CD4-positive, alpha-beta memory T cell (primary cell): ENCODE measurements at regions not wholly inside any gene's neighbourhood (a gene's known extent, or its start where the extent isn't known, plus 50 kb on each side); places are given as distances from the start of the nearest gene placed in this dataset.

Experiments
- CTCF ChIA-PET: fragments of 350-600 bp; sonication (Branson Sonifier 250); formaldehyde crosslinking; loops from one replicate; lab custom pipeline; 2021; ENCODE audit warnings: inconsistent platforms; ENCODE audit not compliant: partially characterized antibody; lab: Charles Lee
- POLR2A ChIA-PET: fragments of 350-600 bp; sonication (Branson Sonifier 250); formaldehyde crosslinking; loops from one replicate; lab custom pipeline; 2021; ENCODE audit not compliant: partially characterized antibody; lab: Charles Lee
- DNase-seq, 5 donors: peaks; one replicate each; pipeline versions ENCODE4 v3.0.0 to v3.0.0-alpha.2; 2020 to 2022; ENCODE audit warnings: mixed read lengths in 1 of 5
- H3K27ac ChIP-seq: one replicate; pipeline ENCODE4 v1.7.0; 2013; ENCODE audit warnings: low read depth, low read length
- H3K27me3 ChIP-seq: 2 replicates; pipeline ENCODE4 v1.7.0; 2013; ENCODE audit warnings: mild to moderate bottlenecking, low read length, moderate library complexity; ENCODE audit not compliant: insufficient read depth
- H3K36me3 ChIP-seq: 2 replicates; pipeline ENCODE4 v1.7.0; 2013; ENCODE audit warnings: mild to moderate bottlenecking, low read length, moderate library complexity; ENCODE audit not compliant: insufficient read depth
- H3K4me1 ChIP-seq: 2 replicates; pipeline ENCODE4 v1.7.0; 2013; ENCODE audit warnings: mild to moderate bottlenecking, low read length, moderate library complexity; ENCODE audit not compliant: insufficient read depth
- H3K4me3 ChIP-seq, 2 donors: one replicate each; pipeline ENCODE4 v1.7.0; 2013; ENCODE audit warnings: low read length in 2 of 2, mild to moderate bottlenecking in 1 of 2
- H3K9me3 ChIP-seq, 2 donors: one replicate each; pipeline ENCODE4 v1.7.0; 2013; ENCODE audit warnings: low read length in 2 of 2, control low read depth in 1 of 2; ENCODE audit not compliant: control insufficient read depth in 1 of 2
- H3K27ac Mint-ChIP-seq, 7 donors: one replicate each; pipeline ENCODE4 v1.8.0; 2020 to 2021; ENCODE audit warnings: mixed read lengths in 7 of 7, mild to moderate bottlenecking in 6 of 7, inconsistent platforms in 3 of 7, moderate library complexity in 3 of 7
- H3K27me3 Mint-ChIP-seq, 2 donors: one replicate each; pipeline ENCODE4 v1.8.0; 2020 to 2021; ENCODE audit warnings: mixed read lengths in 2 of 2
- H3K36me3 Mint-ChIP-seq, 2 donors: one replicate each; pipeline ENCODE4 v1.8.0; 2020 to 2021; ENCODE audit warnings: mixed read lengths in 2 of 2, inconsistent platforms in 1 of 2, mild to moderate bottlenecking in 1 of 2
- H3K4me1 Mint-ChIP-seq, 4 donors: one replicate each; pipeline ENCODE4 v1.8.0; 2020 to 2021; ENCODE audit warnings: mixed read lengths in 4 of 4, mild to moderate bottlenecking in 1 of 4
- H3K4me3 Mint-ChIP-seq, 8 donors: one replicate each; pipeline ENCODE4 v1.8.0; 2020 to 2021; ENCODE audit warnings: mixed read lengths in 8 of 8, mild to moderate bottlenecking in 7 of 8, moderate library complexity in 6 of 8, inconsistent platforms in 3 of 8
- H3K9me3 Mint-ChIP-seq, 8 donors: one replicate each; pipeline ENCODE4 v1.8.0; 2020 to 2021; ENCODE audit warnings: mixed read lengths in 8 of 8, mild to moderate bottlenecking in 5 of 8, inconsistent platforms in 3 of 8, moderate library complexity in 1 of 8
- intact Hi-C: fragments of 100-400 bp; cut with micrococcal nuclease; formaldehyde crosslinking; loops from one replicate; pipeline ENCODE4 v1.15.1; 2023

DNA sequence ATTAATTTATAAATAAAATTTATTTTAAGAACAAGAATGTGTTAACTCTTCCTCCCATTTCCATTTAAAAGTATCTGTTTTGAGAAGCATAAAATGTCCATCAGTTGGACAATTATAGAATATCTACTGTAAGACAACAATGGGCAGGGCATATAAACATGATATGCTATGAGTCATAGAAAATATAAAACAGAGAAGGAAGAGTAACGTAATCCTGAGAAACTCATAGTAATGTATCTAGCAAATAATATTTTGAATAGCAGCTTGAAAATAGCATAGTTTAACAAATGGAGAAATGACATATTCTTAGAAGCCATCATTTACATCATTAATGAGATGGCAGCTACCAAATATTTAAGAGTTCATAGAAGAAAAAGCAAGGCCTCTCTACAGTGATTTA, 820.3 kb upstream of the PCDH10 start:
- H3K4me1 ChIP-seq, result no peaks in the 10 kb centered on the region
- no peaks in the 10 kb centered on the region for H3K36me3 ChIP-seq
- H3K36me3 Mint-ChIP-seq, result no peaks in the 10 kb centered on the region
- no peaks in the 10 kb centered on the region for H3K4me1 Mint-ChIP-seq
- POLR2A ChIA-PET, result no interaction called here
- H3K4me3 Mint-ChIP-seq, result no peak overlapping the region
- no peaks in the 10 kb centered on the region for H3K27me3 ChIP-seq
- no peak for DNase-seq
- no peak overlapping the region for H3K4me3 ChIP-seq
- no peak overlapping the region for H3K27ac ChIP-seq
- no peak overlapping the region for H3K27ac Mint-ChIP-seq
- peaks cover 0 to 11% (median 6%) of the 10 kb centered on the region in 8 donors for H3K9me3 Mint-ChIP-seq
- H3K27me3 Mint-ChIP-seq, result no peaks in the 10 kb centered on the region
- H3K9me3 ChIP-seq, result no peaks in the 10 kb centered on the region
- CTCF ChIA-PET, result no interaction called here
- intact Hi-C loops, result no loop called here

GRCh38 chr4:132330994-132331393, 818.1 kb upstream of the PCDH10 start:
- no peaks in the 10 kb centered on the region for H3K36me3 ChIP-seq
- H3K4me1 Mint-ChIP-seq, result no peaks in the 10 kb centered on the region
- intact Hi-C loops, result no loop called here
- no peaks in the 10 kb centered on the region for H3K27me3 Mint-ChIP-seq
- no peaks in the 10 kb centered on the region for H3K36me3 Mint-ChIP-seq
- no peaks in the 10 kb centered on the region for H3K9me3 ChIP-seq
- ChIA-PET POLR2A (no interaction called here), CTCF (no interaction called here)
- no peak overlapping the region for H3K4me3 ChIP-seq
- DNase-seq, result no peak
- peaks cover 0 to 11% (median 6%) of the 10 kb centered on the region in 8 donors for H3K9me3 Mint-ChIP-seq
- H3K27ac Mint-ChIP-seq, result no peak overlapping the region
- no peaks in the 10 kb centered on the region for H3K27me3 ChIP-seq
- H3K4me1 ChIP-seq, result no peaks in the 10 kb centered on the region
- no peak overlapping the region for H3K4me3 Mint-ChIP-seq
- no peak overlapping the region for H3K27ac ChIP-seq

DNA sequence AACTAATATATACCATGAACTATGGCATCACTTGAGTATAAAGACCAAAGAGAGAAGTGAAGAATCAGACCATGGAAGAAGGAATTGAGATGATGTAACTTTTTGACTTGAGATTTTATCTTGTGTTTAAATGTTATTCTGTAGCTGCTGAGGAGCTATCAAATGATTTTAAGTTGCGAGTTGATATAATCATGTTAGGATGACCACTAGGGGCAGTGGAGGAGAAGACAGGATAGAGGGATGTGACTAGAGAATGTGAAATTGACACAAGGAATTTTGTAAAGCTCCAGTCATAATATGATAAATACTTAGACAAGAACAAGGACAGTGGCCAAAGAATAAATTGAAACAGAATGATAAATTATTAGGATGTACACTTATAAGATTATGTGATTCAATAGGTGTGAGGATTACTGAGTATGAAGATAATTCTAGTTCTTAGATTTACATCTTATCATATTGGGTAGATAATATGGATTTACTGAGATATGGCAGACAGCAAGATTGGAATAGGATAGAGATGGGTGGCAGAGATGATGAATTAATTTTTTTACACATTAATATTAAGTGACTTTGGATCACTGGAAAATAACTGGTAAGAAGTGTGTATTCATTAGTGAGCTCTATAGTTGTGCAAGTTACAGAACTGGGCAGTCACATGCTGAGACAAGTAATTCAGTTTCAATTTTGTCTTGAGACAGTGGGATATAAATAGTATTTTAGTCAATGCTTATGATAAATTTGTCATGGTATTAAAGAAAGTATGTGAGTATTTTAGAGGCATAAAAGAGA, 816.0 kb upstream of the PCDH10 start:
- ChIA-PET CTCF (no interaction called here), POLR2A (no interaction called here)
- H3K27ac Mint-ChIP-seq, result no peak overlapping the region
- Histone ChIP-seq H3K4me1 (no peaks in the 10 kb centered on the region), H3K36me3 (no peaks in the 10 kb centered on the region), H3K9me3 (no peaks in the 10 kb centered on the region), H3K27me3 (no peaks in the 10 kb centered on the region), H3K27ac (no peak overlapping the region), H3K4me3 (no peak overlapping the region)
- no peaks in the 10 kb centered on the region for H3K27me3 Mint-ChIP-seq
- no peaks in the 10 kb centered on the region for H3K4me1 Mint-ChIP-seq
- H3K9me3 Mint-ChIP-seq, result peaks cover 0 to 12% (median 4%) of the 10 kb centered on the region in 8 donors
- no peak for DNase-seq
- no peaks in the 10 kb centered on the region for H3K36me3 Mint-ChIP-seq
- intact Hi-C loops, result no loop called here
- no peak overlapping the region for H3K4me3 Mint-ChIP-seq

- H3K27ac Mint-ChIP-seq, result no peak overlapping the region
- H3K4me1 Mint-ChIP-seq, result no peaks in the 10 kb centered on the region
- H3K36me3 ChIP-seq, result no peaks in the 10 kb centered on the region
- peaks cover 0 to 15% (median 6%) of the 10 kb centered on the region in 8 donors for H3K9me3 Mint-ChIP-seq
- no peaks in the 10 kb centered on the region for H3K27me3 Mint-ChIP-seq
- POLR2A ChIA-PET, result no interaction called here
- no peaks in the 10 kb centered on the region for H3K4me1 ChIP-seq
- H3K4me3 Mint-ChIP-seq, result no peak overlapping the region
- H3K36me3 Mint-ChIP-seq, result no peaks in the 10 kb centered on the region
- no peak overlapping the region for H3K27ac ChIP-seq
- no peak overlapping the region for H3K4me3 ChIP-seq
- DNase-seq, result no peak
- no peaks in the 10 kb centered on the region for H3K27me3 ChIP-seq
- CTCF ChIA-PET, result no interaction called here
- intact Hi-C loops, result no loop called here
- no peaks in the 10 kb centered on the region for H3K9me3 ChIP-seq
Measured at GRCh38 chr4:132333724-132334047, 815.4 kb upstream of the PCDH10 start.

GRCh38 chr4:132334081-132334480, 815.0 kb upstream of the PCDH10 start:
- H3K27me3 Mint-ChIP-seq, result no peaks in the 10 kb centered on the region
- no peaks in the 10 kb centered on the region for H3K27me3 ChIP-seq
- H3K4me1 ChIP-seq, result no peaks in the 10 kb centered on the region
- no peak overlapping the region for H3K4me3 Mint-ChIP-seq
- DNase-seq, result no peak
- no peak overlapping the region for H3K27ac Mint-ChIP-seq
- H3K36me3 ChIP-seq, result no peaks in the 10 kb centered on the region
- no peaks in the 10 kb centered on the region for H3K36me3 Mint-ChIP-seq
- ChIA-PET CTCF (no interaction called here), POLR2A (no interaction called here)
- intact Hi-C loops, result no loop called here
- no peak overlapping the region for H3K4me3 ChIP-seq
- no peaks in the 10 kb centered on the region for H3K9me3 ChIP-seq
- peaks cover 0 to 16% (median 7%) of the 10 kb centered on the region in 8 donors for H3K9me3 Mint-ChIP-seq
- H3K27ac ChIP-seq, result no peak overlapping the region
- H3K4me1 Mint-ChIP-seq, result no peaks in the 10 kb centered on the region

DNA sequence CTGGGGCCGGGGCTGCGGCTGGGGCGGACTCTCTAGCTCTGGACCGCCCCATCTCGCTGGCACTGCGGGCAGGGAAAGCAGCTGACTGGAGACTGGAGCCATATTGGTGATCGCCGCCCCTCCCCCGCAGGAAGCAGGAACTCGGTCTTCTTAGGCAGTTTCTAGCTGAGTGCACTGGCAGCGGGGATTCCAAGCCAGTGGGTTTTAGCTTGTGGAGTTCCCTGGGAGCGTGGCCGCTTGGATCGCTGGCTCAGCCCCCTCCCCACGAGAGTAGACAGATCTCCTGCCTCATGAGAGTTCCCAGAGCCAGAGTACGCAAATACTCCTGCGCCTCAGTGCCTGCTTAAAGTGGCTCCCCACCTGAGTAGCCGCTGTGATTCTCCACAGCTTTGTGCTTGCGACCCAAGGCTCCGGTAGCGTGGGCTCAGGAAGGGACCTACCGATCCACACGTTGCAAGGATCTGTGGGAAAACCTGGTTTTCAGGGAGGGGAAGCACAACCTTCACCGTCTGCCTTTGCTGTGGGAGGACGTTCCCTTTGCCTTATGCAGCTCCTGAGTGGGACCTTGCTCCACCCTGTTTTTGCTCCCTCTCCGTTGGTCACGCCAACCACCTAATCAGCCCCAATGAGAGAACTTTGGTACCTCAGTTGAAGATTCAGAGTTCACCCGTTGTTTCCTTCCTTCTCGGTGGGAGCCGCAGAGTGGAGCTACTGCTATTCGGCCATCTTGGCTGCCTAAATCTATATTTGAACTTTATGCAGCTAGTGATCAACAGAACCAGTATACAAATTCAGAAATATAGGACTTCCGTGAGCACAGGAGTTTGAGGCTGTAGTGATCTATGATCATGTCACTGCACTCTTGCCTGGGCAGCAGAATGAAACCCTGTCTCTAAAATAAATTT, 803.9 kb upstream of the PCDH10 start:
- no peaks in the 10 kb centered on the region for H3K4me1 Mint-ChIP-seq
- Histone ChIP-seq H3K36me3 (no peaks in the 10 kb centered on the region), H3K9me3 (no peaks in the 10 kb centered on the region), H3K27me3 (no peaks in the 10 kb centered on the region), H3K4me3 (no peak overlapping the region), H3K27ac (no peak overlapping the region), H3K4me1 (no peaks in the 10 kb centered on the region)
- H3K27ac Mint-ChIP-seq, result no peak overlapping the region
- H3K27me3 Mint-ChIP-seq, result no peaks in the 10 kb centered on the region
- no peak overlapping the region for H3K4me3 Mint-ChIP-seq
- POLR2A ChIA-PET, result no interaction called here
- DNase-seq, result no peak
- intact Hi-C loops, result no loop called here
- no peaks in the 10 kb centered on the region for H3K36me3 Mint-ChIP-seq
- peaks cover 2 to 15% (median 8%) of the 10 kb centered on the region in 8 donors for H3K9me3 Mint-ChIP-seq
- CTCF ChIA-PET, result no interaction called here

GRCh38 chr4:132346016-132346415, 803.1 kb upstream of the PCDH10 start:
- CTCF ChIA-PET, result no interaction called here
- H3K4me1 Mint-ChIP-seq, result no peaks in the 10 kb centered on the region

More at GRCh38 chr4:132346016-132346415, 803.1 kb upstream of the PCDH10 start:
- Histone ChIP-seq H3K27ac (no peak overlapping the region), H3K27me3 (no peaks in the 10 kb centered on the region), H3K9me3 (no peaks in the 10 kb centered on the region), H3K4me3 (no peak overlapping the region), H3K4me1 (no peaks in the 10 kb centered on the region), H3K36me3 (no peaks in the 10 kb centered on the region)
- no peak overlapping the region for H3K27ac Mint-ChIP-seq
- intact Hi-C loops, result no loop called here
- no peak overlapping the region for H3K4me3 Mint-ChIP-seq
- POLR2A ChIA-PET, result no interaction called here
- H3K36me3 Mint-ChIP-seq, result no peaks in the 10 kb centered on the region
- no peaks in the 10 kb centered on the region for H3K27me3 Mint-ChIP-seq
- DNase-seq, result no peak
- peaks cover 2 to 11% (median 8%) of the 10 kb centered on the region in 8 donors for H3K9me3 Mint-ChIP-seq
